Smooth muscle cell (in vitro differentiated cells): ENCODE measurements at regions not wholly inside any gene's neighbourhood (a gene's known extent, or its start where the extent isn't known, plus 50 kb on each side); places are given as distances from the start of the nearest gene placed in this dataset.

Experiments
- DNase-seq: peaks from one replicate; lab custom pipeline; 2025; ENCODE audit not compliant: unreplicated experiment; lab: John Stamatoyannopoulos, UW
- H2AFZ ChIP-seq: fragments of 200-600 bp; sonication (generic); 2 replicates; pipeline ENCODE4 v1.6.0; 2016; ENCODE audit warnings: antibody characterized with exemption, low read depth, mild to moderate bottlenecking
- H3F3A ChIP-seq: fragments of 200-600 bp; sonication (generic); 2 replicates; pipeline ENCODE4 v1.6.0; 2017; ENCODE audit warnings: antibody characterized with exemption, low read depth
- H3K27ac ChIP-seq: fragments of 200-600 bp; sonication (generic); 2 replicates; pipeline ENCODE4 v1.5.1; 2016; ENCODE audit warnings: low read depth, mild to moderate bottlenecking
- H3K27me3 ChIP-seq: fragments of 200-600 bp; sonication (generic); 2 replicates; pipeline ENCODE4 v1.6.1; 2016; ENCODE audit warnings: low read depth, mild to moderate bottlenecking
- H3K36me3 ChIP-seq: fragments of 200-600 bp; sonication (generic); 2 replicates; pipeline ENCODE4 v1.5.1; 2016; ENCODE audit warnings: low read depth
- H3K4me1 ChIP-seq: fragments of 200-600 bp; sonication (generic); 2 replicates; pipeline ENCODE4 v1.5.1; 2016; ENCODE audit warnings: low read depth
- H3K4me2 ChIP-seq: fragments of 200-600 bp; sonication (generic); 2 replicates; pipeline ENCODE4 v1.6.0; 2016; ENCODE audit warnings: mild to moderate bottlenecking
- H3K4me3 ChIP-seq: fragments of 200-600 bp; sonication (generic); 2 replicates; pipeline ENCODE4 v1.5.1; 2016; ENCODE audit warnings: mild to moderate bottlenecking
- H3K79me2 ChIP-seq: fragments of 200-600 bp; sonication (generic); 2 replicates; pipeline ENCODE4 v1.6.0; 2016; ENCODE audit warnings: low read depth, mild to moderate bottlenecking
- H3K9ac ChIP-seq: fragments of 200-600 bp; sonication (generic); 2 replicates; pipeline ENCODE4 v1.6.0; 2016; ENCODE audit warnings: low read depth
- H3K9me3 ChIP-seq: fragments of 200-600 bp; sonication (generic); replicated peaks from 2 replicates; pipeline ENCODE4 v1.5.1; 2016; ENCODE audit warnings: low read depth
- H4K20me1 ChIP-seq: fragments of 200-600 bp; sonication (generic); 2 replicates; pipeline ENCODE4 v1.6.0; 2016; ENCODE audit warnings: low read depth
- WGBS: methylation state at CpG from one replicate; pipeline ENCODE4 v1.1.7; 2016; ENCODE audit warnings: low lambda C conversion rate; 5-methylcytosine and 5-hydroxymethylcytosine counted together
- TF ChIP-seq, protein P1 (sequence below): fragments of 200-600 bp; sonication (generic); IDR thresholded peaks from 2 replicates; pipeline ENCODE4 v1.5.1; 2017; ENCODE audit warnings: borderline replicate concordance, mild to moderate bottlenecking, antibody characterized with exemption; ENCODE audit not compliant: insufficient read depth, poor library complexity, severe bottlenecking

- WGBS = 22% methylated on average over 2 of the region's 2 CpGs
- TF ChIP-seq, protein P1, sequence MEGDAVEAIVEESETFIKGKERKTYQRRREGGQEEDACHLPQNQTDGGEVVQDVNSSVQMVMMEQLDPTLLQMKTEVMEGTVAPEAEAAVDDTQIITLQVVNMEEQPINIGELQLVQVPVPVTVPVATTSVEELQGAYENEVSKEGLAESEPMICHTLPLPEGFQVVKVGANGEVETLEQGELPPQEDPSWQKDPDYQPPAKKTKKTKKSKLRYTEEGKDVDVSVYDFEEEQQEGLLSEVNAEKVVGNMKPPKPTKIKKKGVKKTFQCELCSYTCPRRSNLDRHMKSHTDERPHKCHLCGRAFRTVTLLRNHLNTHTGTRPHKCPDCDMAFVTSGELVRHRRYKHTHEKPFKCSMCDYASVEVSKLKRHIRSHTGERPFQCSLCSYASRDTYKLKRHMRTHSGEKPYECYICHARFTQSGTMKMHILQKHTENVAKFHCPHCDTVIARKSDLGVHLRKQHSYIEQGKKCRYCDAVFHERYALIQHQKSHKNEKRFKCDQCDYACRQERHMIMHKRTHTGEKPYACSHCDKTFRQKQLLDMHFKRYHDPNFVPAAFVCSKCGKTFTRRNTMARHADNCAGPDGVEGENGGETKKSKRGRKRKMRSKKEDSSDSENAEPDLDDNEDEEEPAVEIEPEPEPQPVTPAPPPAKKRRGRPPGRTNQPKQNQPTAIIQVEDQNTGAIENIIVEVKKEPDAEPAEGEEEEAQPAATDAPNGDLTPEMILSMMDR = no peak
- Histone ChIP-seq H3K4me3 (no peak overlapping the region), H3K27me3 (no peaks in the 10 kb centered on the region), H3K4me1 (peaks cover 7% of the 10 kb centered on the region), H3K27ac (peak overlapping the region; percentile 68), H2AFZ (peak overlapping the region; percentile 97), H3K79me2 (no peaks in the 10 kb centered on the region), H3K9me3 (no peaks in the 10 kb centered on the region), H3F3A (peaks cover 4% of the 10 kb centered on the region), H4K20me1 (no peaks in the 10 kb centered on the region), H3K9ac (no peak overlapping the region), H3K4me2 (peak overlapping the region; percentile 72), H3K36me3 (no peaks in the 10 kb centered on the region)
- DNase-seq = no peak
Observed at GRCh38 chrX:98501426-98501825, 1617.7 kb downstream of the RPA4 start.

DNA sequence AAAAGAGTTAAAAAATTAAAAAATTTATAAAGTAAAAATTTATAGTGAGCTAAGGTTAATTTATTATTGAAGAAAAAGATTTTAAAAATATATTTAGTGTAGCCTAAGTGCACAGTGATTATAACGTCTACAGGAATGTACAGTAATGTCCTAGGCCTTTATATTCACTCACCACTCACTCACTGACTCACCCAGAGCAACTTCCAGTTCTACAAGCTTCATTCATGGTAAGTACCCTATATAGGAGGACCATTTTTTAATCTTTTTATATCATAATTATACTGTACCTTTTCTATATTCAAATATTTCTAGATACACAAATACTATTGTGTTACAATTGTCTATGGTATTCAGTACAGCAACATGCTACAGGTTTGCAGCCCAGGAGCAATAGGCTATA, 1623.2 kb downstream of the RPA4 start:
- Histone ChIP-seq H3K27me3 (no peaks in the 10 kb centered on the region), H3K9me3 (no peaks in the 10 kb centered on the region), H3K4me3 (no peak overlapping the region), H3K27ac (peak overlapping the region; percentile 78), H3K36me3 (no peaks in the 10 kb centered on the region), H4K20me1 (no peaks in the 10 kb centered on the region), H3K4me2 (peak overlapping the region; percentile 49), H2AFZ (no peak overlapping the region), H3K79me2 (no peaks in the 10 kb centered on the region), H3F3A (no peaks in the 10 kb centered on the region), H3K4me1 (no peaks in the 10 kb centered on the region), H3K9ac (no peak overlapping the region)
- DNase-seq = no peak
- 8% methylated on average over 1 of the region's 1 CpG for WGBS
- TF ChIP-seq, protein P1 = no peak

DNA sequence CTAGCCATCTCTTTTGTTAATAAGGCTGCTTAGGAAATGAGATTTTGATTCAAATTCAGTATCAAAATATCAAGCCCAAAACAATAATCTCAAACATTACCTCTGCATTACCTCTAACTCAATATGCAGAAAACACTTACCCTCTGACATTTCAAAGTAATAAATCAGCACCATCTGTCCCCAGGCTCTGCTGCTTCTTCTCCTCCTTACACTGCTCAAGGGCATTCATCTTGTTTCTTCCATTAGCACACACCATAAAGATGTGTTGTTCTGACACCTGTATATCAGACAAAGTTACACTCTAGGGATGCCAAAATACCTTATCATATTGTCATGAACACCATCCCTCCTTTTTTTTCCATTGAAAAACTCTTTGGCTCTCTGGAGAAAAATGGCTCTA, 1630.3 kb downstream of the RPA4 start:
- no peak overlapping the region for H3K4me2 ChIP-seq
- H3K36me3 ChIP-seq = no peaks in the 10 kb centered on the region
- no peak overlapping the region for H3K27ac ChIP-seq
- H2AFZ ChIP-seq = no peak overlapping the region
- DNase-seq = no peak
- H3K79me2 ChIP-seq = no peaks in the 10 kb centered on the region
- no peaks in the 10 kb centered on the region for H3K27me3 ChIP-seq
- no peaks in the 10 kb centered on the region for H3K9me3 ChIP-seq
- H3K4me3 ChIP-seq = no peak overlapping the region
- TF ChIP-seq, protein P1 = no peak
- no peaks in the 10 kb centered on the region for H3K4me1 ChIP-seq
- H4K20me1 ChIP-seq = no peaks in the 10 kb centered on the region
- H3K9ac ChIP-seq = no peak overlapping the region
- H3F3A ChIP-seq = no peaks in the 10 kb centered on the region

GRCh38 chrX:98516120-98516519, 1632.4 kb downstream of the RPA4 start:
- Histone ChIP-seq H4K20me1 (no peaks in the 10 kb centered on the region), H3K9me3 (no peaks in the 10 kb centered on the region), H3K27me3 (no peaks in the 10 kb centered on the region), H3K27ac (no peak overlapping the region), H3K36me3 (no peaks in the 10 kb centered on the region), H3K4me1 (no peaks in the 10 kb centered on the region), H2AFZ (no peak overlapping the region), H3K79me2 (no peaks in the 10 kb centered on the region), H3K9ac (no peak overlapping the region), H3F3A (no peaks in the 10 kb centered on the region), H3K4me3 (no peak overlapping the region), H3K4me2 (no peak overlapping the region)
- TF ChIP-seq, protein P1 = no peak
- 98% methylated on average over 1 of the region's 1 CpG for WGBS
- no peak for DNase-seq
